ENCODE measurements at regions not wholly inside any gene's neighbourhood (a gene's known extent, or its start where the extent isn't known, plus 50 kb on each side); places are given as distances from the start of the nearest gene placed in this dataset.
A peak's percentile ranks its signal among the peaks of the same experiment; 100 is the strongest.

DNA sequence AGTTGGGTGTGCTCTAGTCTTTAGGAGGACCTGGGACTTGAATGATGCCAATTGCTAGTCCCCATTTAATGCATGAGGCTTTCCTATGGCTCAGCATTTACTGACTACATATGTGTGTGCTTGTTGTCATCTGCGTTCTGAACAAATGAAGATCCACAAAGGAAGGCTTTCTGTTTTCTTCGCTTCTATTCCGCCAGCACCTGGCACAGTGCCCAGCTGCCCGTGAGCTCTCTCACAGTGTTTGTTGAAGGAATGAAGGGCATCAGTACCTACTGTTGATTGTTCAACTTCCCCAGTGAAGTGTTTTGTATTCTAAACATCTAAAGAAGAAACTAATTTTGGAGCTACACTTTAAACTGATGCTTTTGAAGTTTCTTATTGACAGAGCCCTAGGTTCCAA lies 122.4 kb upstream of the LINC00305 start:
- no peak for DNase-seq (ENCODE audit: extremely low read depth in 1 of 11, low read depth in 9 of 11, low spot score in 4 of 11)

- no peak for DNase-seq (ENCODE audit: extremely low read depth in 1 of 11, low read depth in 9 of 11, low spot score in 4 of 11)
These were observed 121.7 kb upstream of the LINC00305 start for GRCh38 chr18:64270608-64271007.

DNA sequence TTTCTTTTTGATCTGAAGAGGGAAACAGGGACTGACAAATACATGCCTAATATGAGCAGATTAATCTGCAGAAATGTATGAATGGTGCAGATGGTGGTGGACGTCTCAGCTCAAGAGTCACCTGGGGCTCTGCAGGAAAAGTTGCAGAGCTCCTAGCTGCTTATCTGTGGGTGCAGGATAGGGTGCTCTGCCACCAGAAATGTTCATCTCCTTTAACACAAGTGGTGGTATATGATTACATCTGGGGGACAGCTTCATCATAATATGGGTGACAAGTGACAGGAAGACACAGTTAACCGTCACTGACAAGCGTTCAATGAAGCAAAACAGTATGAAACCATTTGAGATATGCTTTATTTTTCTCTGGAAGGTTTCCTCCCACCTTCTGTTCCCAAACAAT lies 121.2 kb upstream of the LINC00305 start:
- DNase-seq (ENCODE audit: extremely low read depth in 1 of 11, low read depth in 9 of 11, low spot score in 4 of 11) = no peak

- no peak for DNase-seq (ENCODE audit: extremely low read depth in 1 of 11, low read depth in 9 of 11, low spot score in 4 of 11)
These were observed 115.3 kb upstream of the LINC00305 start for GRCh38 chr18:64264171-64264570.

- no peak for DNase-seq (ENCODE audit: extremely low read depth in 1 of 11, low read depth in 9 of 11, low spot score in 4 of 11)
These were observed 111.9 kb upstream of the LINC00305 start for GRCh38 chr18:64260810-64261209.

DNA sequence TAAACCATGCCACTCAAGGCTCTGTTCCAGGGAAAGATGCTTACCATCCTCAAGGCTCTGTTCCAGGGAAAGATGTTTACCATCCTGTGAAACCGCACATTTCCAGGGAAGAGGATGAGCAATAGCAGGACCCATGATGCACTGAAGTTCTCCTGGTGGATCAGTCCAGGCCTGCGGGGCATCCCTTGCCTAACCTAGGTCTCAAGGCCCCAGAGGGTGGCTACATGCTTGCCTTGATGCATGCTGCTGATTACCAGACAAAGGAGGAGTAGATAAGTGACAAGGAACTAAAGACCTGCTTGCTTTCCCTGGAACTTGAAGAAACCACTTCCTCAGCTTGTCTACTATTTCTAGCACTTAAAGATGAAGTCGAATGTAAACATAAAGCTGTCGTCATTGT lies 111.0 kb upstream of the LINC00305 start:
- no peak for DNase-seq (ENCODE audit: extremely low read depth in 1 of 11, low read depth in 9 of 11, low spot score in 4 of 11)

GRCh38 chr18:64258111-64258650 lies 109.3 kb upstream of the LINC00305 start:
- DNase-seq (ENCODE audit: extremely low read depth in 1 of 11, low read depth in 9 of 11, low spot score in 4 of 11) = no peak

DNA sequence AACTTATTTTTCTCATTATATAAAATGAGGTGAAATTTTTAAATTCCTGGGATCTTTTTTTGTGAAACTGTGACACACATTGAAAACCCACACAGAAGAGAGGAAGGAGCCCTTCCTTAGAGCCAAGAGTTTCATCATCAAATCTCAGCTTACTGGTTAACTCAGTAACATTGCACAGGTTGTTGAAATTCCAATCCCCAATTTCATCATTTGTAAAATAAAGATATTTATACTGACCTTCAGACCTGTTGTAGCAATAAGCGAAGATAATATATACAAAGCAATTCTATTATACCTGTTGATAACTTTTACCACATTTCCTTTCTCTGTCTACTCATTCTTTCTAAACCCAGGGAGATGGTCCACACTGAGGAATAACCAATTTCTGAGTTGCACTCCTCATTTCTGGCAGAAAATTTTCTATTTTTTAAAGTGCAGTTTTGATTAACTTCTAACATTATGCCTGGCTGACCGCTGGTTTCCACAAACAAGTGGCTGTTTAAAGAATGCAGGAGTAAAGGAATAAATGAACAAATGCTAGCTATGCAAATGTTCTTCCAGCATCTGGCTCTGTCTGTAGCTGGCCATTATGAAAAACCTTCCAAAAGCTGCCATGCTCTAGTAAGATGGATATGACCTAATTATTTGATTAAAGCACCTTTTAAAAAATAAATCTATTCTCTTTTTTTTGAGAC lies 105.7 kb upstream of the LINC00305 start:
- DNase-seq (ENCODE audit: extremely low read depth in 1 of 11, low read depth in 9 of 11, low spot score in 4 of 11) = no peak

GRCh38 chr18:64253873-64254272 lies 105.0 kb upstream of the LINC00305 start:
- no peak for DNase-seq (ENCODE audit: extremely low read depth in 1 of 11, low read depth in 9 of 11, low spot score in 4 of 11)

- no peak for DNase-seq (ENCODE audit: extremely low read depth in 1 of 11, low read depth in 9 of 11, low spot score in 4 of 11)
These were observed 104.3 kb upstream of the LINC00305 start for GRCh38 chr18:64253222-64253621.

GRCh38 chr18:64248836-64249235 lies 99.9 kb upstream of the LINC00305 start:
- DNase-seq (ENCODE audit: extremely low read depth in 1 of 11, low read depth in 9 of 11, low spot score in 4 of 11) = no peak

DNA sequence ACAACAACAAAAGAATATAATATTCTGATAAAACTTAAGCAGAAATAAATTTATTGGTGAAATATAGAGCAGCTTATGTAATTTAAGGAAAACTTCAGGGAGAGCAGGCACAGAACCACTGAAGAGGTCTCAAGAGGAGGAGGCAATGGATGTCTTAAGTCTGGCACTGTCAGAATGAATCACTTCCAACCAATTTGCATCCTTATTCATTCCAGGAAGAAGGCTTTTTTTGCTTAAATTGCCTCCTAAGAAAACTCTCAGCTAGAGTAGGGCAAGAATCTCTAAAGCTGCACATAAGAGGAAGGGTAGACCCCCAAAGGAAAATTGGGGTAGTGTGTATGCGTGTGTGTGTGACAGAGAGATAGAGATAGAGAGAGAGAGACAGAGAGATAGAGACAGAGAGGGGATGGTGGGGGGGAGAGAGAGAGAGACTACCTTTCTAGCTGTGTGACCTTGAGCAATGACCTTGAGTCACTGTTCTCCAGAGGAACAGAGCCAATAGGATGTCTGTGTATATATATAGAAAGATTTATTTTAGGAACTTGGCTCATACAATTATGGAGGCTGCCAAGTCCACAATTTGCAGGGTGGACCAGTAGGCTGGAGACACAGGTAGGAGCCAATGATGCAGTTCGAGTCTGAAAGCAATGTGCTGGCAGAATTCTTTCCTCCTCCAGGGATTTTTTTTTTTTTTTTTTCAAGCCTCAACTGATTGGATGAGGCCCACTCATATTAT lies 96.4 kb upstream of the LINC00305 start:
- DNase-seq (ENCODE audit: extremely low read depth in 1 of 11, low read depth in 9 of 11, low spot score in 4 of 11) = no peak

- DNase-seq (ENCODE audit: extremely low read depth in 1 of 11, low read depth in 9 of 11, low spot score in 4 of 11) = no peak
These were observed 95.7 kb upstream of the LINC00305 start for GRCh38 chr18:64244571-64244970.

DNA sequence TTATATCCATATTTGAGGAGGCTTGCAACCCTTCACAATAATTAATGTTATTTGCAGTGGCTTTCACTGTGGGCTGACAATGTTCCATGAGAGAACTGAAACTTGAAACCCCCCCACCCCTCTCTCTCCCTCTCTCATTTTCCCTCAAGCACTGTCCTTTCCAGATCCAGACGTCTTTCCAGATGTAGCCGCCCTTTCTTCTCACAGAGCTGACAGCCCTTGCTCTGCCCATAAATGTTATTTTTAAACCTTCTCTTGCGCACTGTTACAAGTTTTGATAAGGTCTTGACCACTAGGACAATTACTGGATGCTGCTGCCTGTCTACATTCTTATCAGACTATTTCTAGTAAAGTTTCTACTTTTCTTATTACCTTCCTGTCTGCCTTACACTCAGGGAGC lies 91.4 kb upstream of the LINC00305 start:
- DNase-seq (ENCODE audit: extremely low read depth in 1 of 11, low read depth in 9 of 11, low spot score in 4 of 11) = no peak

- no peak for DNase-seq (ENCODE audit: extremely low read depth in 1 of 11, low read depth in 9 of 11, low spot score in 4 of 11)
These were observed 89.2 kb upstream of the LINC00305 start for GRCh38 chr18:64238076-64238475.

- DNase-seq (ENCODE audit: extremely low read depth in 1 of 11, low read depth in 9 of 11, low spot score in 4 of 11) = no peak
These were observed 85.4 kb upstream of the LINC00305 start for GRCh38 chr18:64234321-64234720.

GRCh38 chr18:64233851-64234250 lies 85.0 kb upstream of the LINC00305 start:
- no peak for DNase-seq (ENCODE audit: extremely low read depth in 1 of 11, low read depth in 9 of 11, low spot score in 4 of 11)

GRCh38 chr18:64220941-64221340 lies 72.1 kb upstream of the LINC00305 start:
- DNase-seq (ENCODE audit: extremely low read depth in 1 of 11, low read depth in 9 of 11, low spot score in 4 of 11) = no peak

DNA sequence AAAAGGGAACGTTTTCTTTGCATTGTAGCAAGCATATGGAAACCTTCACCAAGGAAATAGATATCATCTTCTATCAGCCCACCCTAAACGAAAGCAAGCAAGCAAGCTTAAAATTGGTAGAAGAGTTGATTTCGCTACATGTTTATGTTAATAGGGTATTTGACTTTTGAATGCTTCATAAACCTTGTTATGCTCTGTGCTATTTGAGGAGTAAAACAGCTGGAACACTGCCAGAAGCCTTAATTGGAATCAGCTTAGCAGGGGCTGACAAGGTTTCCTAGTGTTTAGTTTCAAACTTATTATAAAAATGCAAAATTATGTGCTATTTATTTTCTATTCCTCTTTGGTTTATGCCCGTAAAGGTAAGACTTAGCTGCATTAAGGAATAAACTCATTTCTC lies 70.6 kb upstream of the LINC00305 start:
- DNase-seq (ENCODE audit: extremely low read depth in 1 of 11, low read depth in 9 of 11, low spot score in 4 of 11) = peak in 9 of 11 donors; percentile 49 to 78 (median 63)

GRCh38 chr18:64210401-64210949 lies 61.6 kb upstream of the LINC00305 start:
- DNase-seq (ENCODE audit: extremely low read depth in 1 of 11, low read depth in 9 of 11, low spot score in 4 of 11) = no peak

All from renal cortex interstitium (tissue), 11 donors.